ENCODE measurements at regions not wholly inside any gene's neighbourhood (a gene's known extent, or its start where the extent isn't known, plus 50 kb on each side); places are given as distances from the start of the nearest gene placed in this dataset.

GRCh38 chr4:130203571-130203970 lies 1107.6 kb downstream of the C4orf33 start:
- no peak for DNase-seq

GRCh38 chr4:130210864-130211263 lies 1114.9 kb downstream of the C4orf33 start:
- no peak for DNase-seq

GRCh38 chr4:130214268-130214667 lies 1118.3 kb downstream of the C4orf33 start:
- no peak for DNase-seq

GRCh38 chr4:130233377-130234047 lies 1137.6 kb downstream of the C4orf33 start:
- DNase-seq = no peak

GRCh38 chr4:130238121-130238520 lies 1142.2 kb downstream of the C4orf33 start:
- DNase-seq = no peak

GRCh38 chr4:130249002-130249401 lies 1153.0 kb downstream of the C4orf33 start:
- DNase-seq = no peak

GRCh38 chr4:130257271-130257670 lies 1161.3 kb downstream of the C4orf33 start:
- no peak for DNase-seq

GRCh38 chr4:130266814-130267213 lies 1170.9 kb downstream of the C4orf33 start:
- DNase-seq = no peak

GRCh38 chr4:130288576-130288975 lies 1192.6 kb downstream of the C4orf33 start:
- no peak for DNase-seq

- no peak for DNase-seq
Observed at GRCh38 chr4:130293692-130294091, 1197.7 kb downstream of the C4orf33 start.

- DNase-seq = no peak
Observed at GRCh38 chr4:130296448-130296847, 1200.5 kb downstream of the C4orf33 start.

GRCh38 chr4:130306566-130306965 lies 1210.6 kb downstream of the C4orf33 start:
- DNase-seq = no peak

- no peak for DNase-seq
Observed at GRCh38 chr4:130309221-130309620, 1213.3 kb downstream of the C4orf33 start.

- no peak for DNase-seq
Observed at GRCh38 chr4:130322439-130322838, 1226.5 kb downstream of the C4orf33 start.

GRCh38 chr4:130329036-130329435 lies 1233.1 kb downstream of the C4orf33 start:
- DNase-seq = no peak

- no peak for DNase-seq
Observed at GRCh38 chr4:130333241-130333759, 1237.3 kb downstream of the C4orf33 start.

- no peak for DNase-seq
Observed at GRCh38 chr4:130335417-130336194, 1239.7 kb downstream of the C4orf33 start.

- no peak for DNase-seq
Observed at GRCh38 chr4:130336585-130337217, 1240.7 kb downstream of the C4orf33 start.

GRCh38 chr4:130338851-130339250 lies 1242.9 kb downstream of the C4orf33 start:
- no peak for DNase-seq

- DNase-seq = no peak
Observed at GRCh38 chr4:130349745-130350144, 1253.8 kb downstream of the C4orf33 start.

GRCh38 chr4:130356873-130357272 lies 1260.9 kb downstream of the C4orf33 start:
- DNase-seq = no peak

- no peak for DNase-seq
Observed at GRCh38 chr4:130359542-130359941, 1263.6 kb downstream of the C4orf33 start.

GRCh38 chr4:130361616-130362015 lies 1265.7 kb downstream of the C4orf33 start:
- DNase-seq = no peak

GRCh38 chr4:130368668-130369067 lies 1272.7 kb downstream of the C4orf33 start:
- no peak for DNase-seq

All from activated gamma-delta T cell (primary cell).